ENCODE measurements at regions not wholly inside any gene's neighbourhood (a gene's known extent, or its start where the extent isn't known, plus 50 kb on each side); places are given as distances from the start of the nearest gene placed in this dataset.
A peak's percentile ranks its signal among the peaks of the same experiment; 100 is the strongest.

DNA sequence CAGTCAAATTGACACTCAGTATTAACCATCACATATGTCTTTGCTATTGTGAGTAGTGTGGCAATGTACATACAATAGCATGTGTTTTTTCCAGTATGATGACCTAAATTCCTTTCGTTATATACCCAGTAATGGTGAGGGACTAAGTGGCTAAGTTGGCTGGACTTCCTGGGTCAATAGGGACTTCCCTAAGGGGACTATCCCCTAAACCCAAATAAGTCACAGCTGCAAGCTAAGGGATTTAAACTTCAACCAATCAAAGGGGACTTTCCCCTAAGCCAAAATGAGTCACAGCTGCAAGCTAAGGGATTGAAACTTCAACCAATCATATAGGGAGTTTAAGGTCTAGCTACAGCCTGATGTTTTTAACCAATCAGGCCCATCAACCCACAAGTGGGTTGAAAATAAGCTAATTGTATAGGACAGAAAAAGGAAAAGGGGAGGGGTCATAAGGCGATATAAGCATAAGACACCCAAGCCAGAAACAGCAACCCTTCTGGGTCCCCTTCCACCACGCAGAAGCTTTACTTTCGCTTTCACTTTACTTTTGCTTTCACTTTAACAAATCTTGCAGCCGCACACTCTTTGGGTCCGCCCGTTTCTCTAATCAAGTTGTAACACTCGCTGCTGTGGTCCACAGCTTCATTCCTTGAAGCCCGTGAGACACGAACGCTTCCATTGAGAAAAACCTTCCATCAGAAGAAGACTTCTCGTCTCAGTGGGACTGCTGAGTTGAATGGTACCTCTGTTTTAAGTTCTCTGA lies 404.4 kb downstream of the FLRT2 start:
- intact Hi-C loops (cut with DNase I; ENCODE audit: low total_unique reads): no loop called here
- Histone ChIP-seq H3K36me3 (no peaks in the 10 kb centered on the region), H3K27ac (no peak overlapping the region), H3K4me3 (peak overlapping the region; percentile 32 to 34), H3K9me3 (peaks cover 0 to 11% (median 0%) of the 10 kb centered on the region in 3 donors), H3K4me1 (no peaks in the 10 kb centered on the region), H3K27me3 (no peaks in the 10 kb centered on the region)
- TF ChIP-seq CTCF (IDR thresholded peaks at IDR 0.05): no peak
- DNase-seq: no peak

- H3K4me3 ChIP-seq: no peak overlapping the region
- no peak for TF ChIP-seq CTCF (IDR thresholded peaks at IDR 0.05)
- no peaks in the 10 kb centered on the region for H3K36me3 ChIP-seq
- H3K9me3 ChIP-seq: no peaks in the 10 kb centered on the region
- intact Hi-C loops (cut with DNase I; ENCODE audit: low total_unique reads): no loop called here
- no peak for DNase-seq
- H3K4me1 ChIP-seq: no peaks in the 10 kb centered on the region
- no peaks in the 10 kb centered on the region for H3K27me3 ChIP-seq
- no peak overlapping the region for H3K27ac ChIP-seq
These were observed 391.3 kb downstream of the FLRT2 start for GRCh38 chr14:85921241-85921640.

- intact Hi-C loops (cut with DNase I; ENCODE audit: low total_unique reads): no loop called here
- Histone ChIP-seq H3K4me1 (no peaks in the 10 kb centered on the region), H3K9me3 (no peaks in the 10 kb centered on the region), H3K36me3 (no peaks in the 10 kb centered on the region), H3K27ac (no peak overlapping the region), H3K27me3 (no peaks in the 10 kb centered on the region), H3K4me3 (no peak overlapping the region)
- TF ChIP-seq CTCF (IDR thresholded peaks at IDR 0.05): no peak
- DNase-seq: no peak
These were observed 387.8 kb downstream of the FLRT2 start for GRCh38 chr14:85917716-85918115.

- intact Hi-C loops (cut with DNase I; ENCODE audit: low total_unique reads): no loop called here
- Histone ChIP-seq H3K9me3 (no peaks in the 10 kb centered on the region), H3K36me3 (no peaks in the 10 kb centered on the region), H3K27ac (no peak overlapping the region), H3K27me3 (no peaks in the 10 kb centered on the region), H3K4me1 (no peaks in the 10 kb centered on the region), H3K4me3 (no peak overlapping the region)
- no peak for DNase-seq
- no peak for TF ChIP-seq CTCF (IDR thresholded peaks at IDR 0.05)
These were observed 385.8 kb downstream of the FLRT2 start for GRCh38 chr14:85915711-85916110.

GRCh38 chr14:85912141-85912540 lies 382.2 kb downstream of the FLRT2 start:
- Histone ChIP-seq H3K36me3 (no peaks in the 10 kb centered on the region), H3K9me3 (no peaks in the 10 kb centered on the region), H3K4me3 (no peak overlapping the region), H3K27me3 (no peaks in the 10 kb centered on the region), H3K4me1 (no peaks in the 10 kb centered on the region), H3K27ac (no peak overlapping the region)
- no peak for TF ChIP-seq CTCF (IDR thresholded peaks at IDR 0.05)
- no peak for DNase-seq
- intact Hi-C loops (cut with DNase I; ENCODE audit: low total_unique reads): no loop called here
